HCT116 (cell line): ENCODE measurements at regions not wholly inside any gene's neighbourhood (a gene's known extent, or its start where the extent isn't known, plus 50 kb on each side); places are given as distances from the start of the nearest gene placed in this dataset.

ENCODE experiments used
- ATAC-seq: fragments of 200-7000 bp; cut with Tn5 transposase; 2 replicates; pipeline ENCODE4 v1.9.1; 2020; ENCODE audit warnings: mild to moderate bottlenecking, moderate library complexity
- BruUV-seq: library from RNA; stranded (reverse); fragments of 400-500 nt; replicated peaks from 2 replicates; lab custom pipeline; 2021; lab: Mats Ljungman, UMichigan
- CTCF ChIA-PET: fragments of 300-600 bp; sonication (Branson Sonifier 250); formaldehyde crosslinking; loops from one replicate; lab custom pipeline; 2021; ENCODE audit warnings: antibody characterized with exemption; lab: Charles Lee
- POLR2A ChIA-PET: fragments of 300-600, 350-600 bp; sonication (Branson Sonifier 250); formaldehyde crosslinking; loops from one replicate; lab custom pipeline; 2021; ENCODE audit warnings: antibody characterized with exemption; lab: Charles Lee
- RAD21 ChIA-PET, 2 experiments: fragments of 300-600 bp; sonication (Branson Sonifier 250); formaldehyde crosslinking; loops; one replicate each; lab custom pipeline; 2023; ENCODE audit warnings: low total read pairs in 2 of 2; ENCODE audit not compliant: uncharacterized antibody in 2 of 2, unreplicated experiment in 2 of 2, low non-redundant PET in 1 of 2; lab: Charles Lee
- DNase-seq: peaks from one replicate; pipeline ENCODE4 v3.0.0-alpha.2; 2010; ENCODE audit warnings: low read depth, low spot score
- H2AFZ ChIP-seq: fragments of 200-600 bp; shearing (Covaris generic), sonication (generic); 2 replicates; pipeline ENCODE4 v1.6.1; 2017; ENCODE audit warnings: low read depth, mixed run types, mixed read lengths, antibody characterized with exemption, low read length; ENCODE audit not compliant: poor library complexity, severe bottlenecking
- H3K27ac ChIP-seq: 2 replicates; pipeline ENCODE4 v1.5.1; 2012; ENCODE audit warnings: low read depth, low read length
- H3K27me3 ChIP-seq: fragments of 200-600 bp; sonication (generic); 2 replicates; pipeline ENCODE4 v1.6.1; 2016; ENCODE audit warnings: mixed run types, low read length, mixed read lengths; ENCODE audit not compliant: insufficient read depth
- H3K36me3 ChIP-seq, 2 experiments: fragments of 200-500 bp in 1 of 2; fragments of 200-600 bp in 1 of 2; sonication (Bioruptor generic) in 1 of 2; sonication (generic) in 1 of 2; 2 replicates each; pipeline versions ENCODE4 v1.5.1 to v1.6.1; 2014 to 2016; ENCODE audit warnings: low read length in 2 of 2, inconsistent platforms in 1 of 2, mixed read lengths in 1 of 2, mixed run types in 1 of 2; ENCODE audit not compliant: insufficient read depth in 2 of 2, control insufficient read depth in 1 of 2
- H3K4me1 ChIP-seq, 2 experiments: fragments of 200-600 bp in 1 of 2; sonication (generic) in 1 of 2; 2 replicates each; pipeline versions ENCODE4 v1.5.1 to v1.6.1; 2012 to 2017; ENCODE audit warnings: low read length in 2 of 2, inconsistent platforms in 1 of 2, mild to moderate bottlenecking in 1 of 2, mixed read lengths in 1 of 2, mixed run types in 1 of 2, moderate library complexity in 1 of 2; ENCODE audit not compliant: insufficient read depth in 2 of 2, control insufficient read depth in 1 of 2
- H3K4me2 ChIP-seq: fragments of 200-600 bp; sonication (generic); 2 replicates; pipeline ENCODE4 v1.6.1; 2017; ENCODE audit warnings: mixed run types, low read length, mixed read lengths
- H3K4me3 ChIP-seq, 2 experiments: fragments of 200-600 bp in 1 of 2; sonication (generic) in 1 of 2; replicated peaks in 1 of 2; 2 replicates each; pipeline ENCODE4 v1.5.1; 2011 to 2016; ENCODE audit warnings: low read length in 2 of 2, control low read depth in 1 of 2, low read depth in 1 of 2, mild to moderate bottlenecking in 1 of 2, mixed read lengths in 1 of 2, mixed run types in 1 of 2
- H3K79me2 ChIP-seq: fragments of 200-600 bp; sonication (generic); 2 replicates; pipeline ENCODE4 v1.6.1; 2017; ENCODE audit warnings: mild to moderate bottlenecking, mixed run types, low read length, moderate library complexity, mixed read lengths; ENCODE audit not compliant: insufficient read depth
- H3K9ac ChIP-seq: fragments of 200-600 bp; sonication (generic); 2 replicates; pipeline ENCODE4 v1.6.1; 2016; ENCODE audit warnings: low read length, mixed read lengths
- H3K9me2 ChIP-seq: fragments of 200-600 bp; sonication (generic), shearing (Covaris generic); 2 replicates; pipeline ENCODE4 v1.6.1; 2017; ENCODE audit warnings: mixed run types, mild to moderate bottlenecking, moderate library complexity; ENCODE audit not compliant: insufficient read depth
- H3K9me3 ChIP-seq, 2 experiments: fragments of 200-500 bp in 1 of 2; fragments of 200-600 bp in 1 of 2; sonication (Bioruptor generic) in 1 of 2; sonication (generic) in 1 of 2; 2 replicates each; pipeline ENCODE4 v1.6.1; 2014 to 2017; ENCODE audit warnings: low read length in 2 of 2, mixed read lengths in 2 of 2, inconsistent platforms in 1 of 2, low read depth in 1 of 2, mild to moderate bottlenecking in 1 of 2, mixed run types in 1 of 2, moderate library complexity in 1 of 2; ENCODE audit not compliant: control insufficient read depth in 1 of 2, insufficient read depth in 1 of 2
- H4K20me1 ChIP-seq: fragments of 200-600 bp; sonication (generic), shearing (Covaris generic); 2 replicates; pipeline ENCODE4 v1.6.1; 2017; ENCODE audit warnings: mixed run types, mild to moderate bottlenecking, moderate library complexity; ENCODE audit not compliant: insufficient read depth
- CBX3 ChIP-seq: IDR thresholded peaks from 2 replicates; pipeline ENCODE4 v1.6.1; 2012; ENCODE audit warnings: low read depth
- CEBPB ChIP-seq: IDR thresholded peaks from 2 replicates; pipeline ENCODE4 v1.6.1; 2012; ENCODE audit warnings: low read depth
- EGR1 ChIP-seq: IDR thresholded peaks from 2 replicates; pipeline ENCODE4 v1.6.1; 2012; ENCODE audit warnings: low read depth
- ELF1 ChIP-seq: IDR thresholded peaks from 2 replicates; pipeline ENCODE4 v1.6.1; 2012; ENCODE audit warnings: low read depth, borderline replicate concordance
- EZH2 ChIP-seq: fragments of 200-600 bp; sonication (generic); IDR thresholded peaks from 2 replicates; pipeline ENCODE4 v1.6.1; 2017; ENCODE audit warnings: antibody characterized with exemption, mixed run types
- EZH2phosphoT487 ChIP-seq: fragments of 200-600 bp; IDR thresholded peaks from 2 replicates; pipeline ENCODE4 v1.6.1; 2018; ENCODE audit warnings: antibody characterized with exemption, borderline replicate concordance
- FOSL1 ChIP-seq: IDR thresholded peaks from 2 replicates; pipeline ENCODE4 v1.6.1; 2012; ENCODE audit warnings: low read depth
- POLR2A ChIP-seq: IDR thresholded peaks from 2 replicates; pipeline ENCODE4 v1.7.0; 2011; ENCODE audit warnings: borderline replicate concordance; ENCODE audit not compliant: insufficient read depth, insufficient read length; ENCODE audit errors: extremely low read depth
- POLR2AphosphoS5 ChIP-seq: IDR thresholded peaks from 2 replicates; pipeline ENCODE4 v1.6.1; 2011; ENCODE audit warnings: mild to moderate bottlenecking, low read depth, low read length, moderate library complexity
- SIN3A ChIP-seq: IDR thresholded peaks from 2 replicates; pipeline ENCODE4 v1.6.1; 2012; ENCODE audit warnings: low read depth
- SRF ChIP-seq: IDR thresholded peaks from 2 replicates; pipeline ENCODE4 v1.6.1; 2012; ENCODE audit warnings: low read depth
- TCF7L2 ChIP-seq: IDR thresholded peaks from 2 replicates; pipeline ENCODE4 v1.7.0; 2011; ENCODE audit warnings: borderline replicate concordance, inconsistent platforms; ENCODE audit not compliant: insufficient read depth, insufficient read length; ENCODE audit errors: extremely low read depth
- YY1 ChIP-seq: IDR thresholded peaks from 2 replicates; pipeline ENCODE4 v1.6.1; 2011; ENCODE audit warnings: low read length, low read depth, moderate library complexity, mild to moderate bottlenecking; ENCODE audit not compliant: insufficient replicate concordance; ENCODE audit errors: extremely low read depth
- ZFX ChIP-seq: fragments of 450-650 bp; IDR thresholded peaks from 2 replicates; pipeline ENCODE4 v1.6.1; 2017
- ZNF274 ChIP-seq: fragments of 200-500 bp; sonication (Bioruptor generic); IDR thresholded peaks from 2 replicates; pipeline ENCODE4 v1.6.1; 2014; ENCODE audit warnings: mild to moderate bottlenecking, low read depth, low read length, inconsistent platforms
- intact Hi-C: fragments of 100-400 bp; cut with micrococcal nuclease; formaldehyde crosslinking; loops from 2 replicates; pipeline ENCODE4 v1.10.0; 2022
- TF ChIP-seq, protein P1 (sequence below): IDR thresholded peaks from 2 replicates; pipeline ENCODE4 v1.6.1; 2012
- TF ChIP-seq, protein P2 (sequence below): IDR thresholded peaks from 2 replicates; pipeline ENCODE4 v1.6.1; 2012
- TF ChIP-seq, protein P3 (sequence below): IDR thresholded peaks from 2 replicates; pipeline ENCODE4 v1.6.1; 2012; ENCODE audit warnings: low read depth

DNA sequence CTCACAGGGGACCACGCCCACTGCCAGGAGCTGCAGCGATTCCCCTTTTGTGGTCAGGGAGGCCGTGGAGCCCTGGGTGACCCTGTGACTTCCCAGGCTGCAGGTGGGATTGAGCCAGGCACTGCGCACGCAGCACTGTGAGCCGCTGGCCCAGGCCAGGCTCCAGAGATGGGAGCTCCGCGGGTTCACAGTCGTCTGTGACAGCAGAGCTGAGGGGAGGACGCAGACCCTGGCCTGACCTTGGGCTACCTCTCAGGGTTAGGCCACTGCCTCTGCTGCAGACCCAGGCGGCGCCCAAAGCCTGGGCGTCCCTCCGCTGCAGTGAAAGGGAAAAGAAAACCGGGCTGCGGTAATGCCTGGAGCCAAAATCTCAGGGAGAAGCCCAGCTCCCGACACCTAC is 107.5 kb upstream of the GPR26 start:
- RAD21 ChIA-PET = interaction anchor here in 1 of 2 experiments (0.7 kb wide), 1 partner anchor 516 kb away, joined by 3 read pairs; no protein-coding TSS in a partner anchor
- intact Hi-C loops = loop anchor here (1.0 to 2.0 kb wide), 4 partner anchors 425 to 992 kb away; partner anchors contain the start of gene PSTK
- ATAC-seq (no peak), DNase-seq (no peak)
- H3K4me3 ChIP-seq = no peak overlapping the region
- POLR2A ChIA-PET = no interaction called here
- H3K9me2 ChIP-seq = no peaks in the 10 kb centered on the region
- no peaks in the 10 kb centered on the region for H4K20me1 ChIP-seq
- no peak overlapping the region for H3K4me2 ChIP-seq
- H2AFZ ChIP-seq = no peak overlapping the region
- H3K27me3 ChIP-seq = no peaks in the 10 kb centered on the region
- CTCF ChIA-PET = interaction anchor here (1.0 to 2.0 kb wide), 3 partner anchors 424 to 515 kb away, joined by 3 to 15 read pairs (median 3); no protein-coding TSS in a partner anchor
- no TSS peak for BruUV-seq
- H3K9ac ChIP-seq = no peak overlapping the region
- no peaks in the 10 kb centered on the region for H3K9me3 ChIP-seq
- H3K79me2 ChIP-seq = no peaks in the 10 kb centered on the region
- no peaks in the 10 kb centered on the region for H3K36me3 ChIP-seq
- TF ChIP-seq CEBPB (no peak), EGR1 (no peak), SIN3A (no peak), CBX3 (no peak), ZNF274 (no peak), POLR2A (no peak), ELF1 (no peak), ZFX (no peak), FOSL1 (no peak), TCF7L2 (no peak), YY1 (no peak), EZH2phosphoT487 (no peak), EZH2 (no peak), SRF (no peak), POLR2AphosphoS5 (no peak)
- TF ChIP-seq, protein P1, sequence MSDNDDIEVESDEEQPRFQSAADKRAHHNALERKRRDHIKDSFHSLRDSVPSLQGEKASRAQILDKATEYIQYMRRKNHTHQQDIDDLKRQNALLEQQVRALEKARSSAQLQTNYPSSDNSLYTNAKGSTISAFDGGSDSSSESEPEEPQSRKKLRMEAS = no peak
- TF ChIP-seq, protein P2, sequence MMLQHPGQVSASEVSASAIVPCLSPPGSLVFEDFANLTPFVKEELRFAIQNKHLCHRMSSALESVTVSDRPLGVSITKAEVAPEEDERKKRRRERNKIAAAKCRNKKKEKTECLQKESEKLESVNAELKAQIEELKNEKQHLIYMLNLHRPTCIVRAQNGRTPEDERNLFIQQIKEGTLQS = no peak
- TF ChIP-seq, protein P3, sequence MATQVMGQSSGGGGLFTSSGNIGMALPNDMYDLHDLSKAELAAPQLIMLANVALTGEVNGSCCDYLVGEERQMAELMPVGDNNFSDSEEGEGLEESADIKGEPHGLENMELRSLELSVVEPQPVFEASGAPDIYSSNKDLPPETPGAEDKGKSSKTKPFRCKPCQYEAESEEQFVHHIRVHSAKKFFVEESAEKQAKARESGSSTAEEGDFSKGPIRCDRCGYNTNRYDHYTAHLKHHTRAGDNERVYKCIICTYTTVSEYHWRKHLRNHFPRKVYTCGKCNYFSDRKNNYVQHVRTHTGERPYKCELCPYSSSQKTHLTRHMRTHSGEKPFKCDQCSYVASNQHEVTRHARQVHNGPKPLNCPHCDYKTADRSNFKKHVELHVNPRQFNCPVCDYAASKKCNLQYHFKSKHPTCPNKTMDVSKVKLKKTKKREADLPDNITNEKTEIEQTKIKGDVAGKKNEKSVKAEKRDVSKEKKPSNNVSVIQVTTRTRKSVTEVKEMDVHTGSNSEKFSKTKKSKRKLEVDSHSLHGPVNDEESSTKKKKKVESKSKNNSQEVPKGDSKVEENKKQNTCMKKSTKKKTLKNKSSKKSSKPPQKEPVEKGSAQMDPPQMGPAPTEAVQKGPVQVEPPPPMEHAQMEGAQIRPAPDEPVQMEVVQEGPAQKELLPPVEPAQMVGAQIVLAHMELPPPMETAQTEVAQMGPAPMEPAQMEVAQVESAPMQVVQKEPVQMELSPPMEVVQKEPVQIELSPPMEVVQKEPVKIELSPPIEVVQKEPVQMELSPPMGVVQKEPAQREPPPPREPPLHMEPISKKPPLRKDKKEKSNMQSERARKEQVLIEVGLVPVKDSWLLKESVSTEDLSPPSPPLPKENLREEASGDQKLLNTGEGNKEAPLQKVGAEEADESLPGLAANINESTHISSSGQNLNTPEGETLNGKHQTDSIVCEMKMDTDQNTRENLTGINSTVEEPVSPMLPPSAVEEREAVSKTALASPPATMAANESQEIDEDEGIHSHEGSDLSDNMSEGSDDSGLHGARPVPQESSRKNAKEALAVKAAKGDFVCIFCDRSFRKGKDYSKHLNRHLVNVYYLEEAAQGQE = no peak
- no peak overlapping the region for H3K27ac ChIP-seq
- 0 out of 4 replicates have a peak, but pooled peaks cover 0 to 3% of the 10 kb centered on the region in 2 experiments for H3K4me1 ChIP-seq
